HG02885 (cell line): ENCODE measurements at regions not wholly inside any gene's neighbourhood (a gene's known extent, or its start where the extent isn't known, plus 50 kb on each side); places are given as distances from the start of the nearest gene placed in this dataset.

ENCODE experiments used
- ATAC-seq: cut with Tn5 transposase; IDR thresholded peaks from one replicate; pipeline ENCODE4 v1.9.1; 2021; ENCODE audit warnings: mild to moderate bottlenecking; ENCODE audit not compliant: unreplicated experiment, poor library complexity

DNA sequence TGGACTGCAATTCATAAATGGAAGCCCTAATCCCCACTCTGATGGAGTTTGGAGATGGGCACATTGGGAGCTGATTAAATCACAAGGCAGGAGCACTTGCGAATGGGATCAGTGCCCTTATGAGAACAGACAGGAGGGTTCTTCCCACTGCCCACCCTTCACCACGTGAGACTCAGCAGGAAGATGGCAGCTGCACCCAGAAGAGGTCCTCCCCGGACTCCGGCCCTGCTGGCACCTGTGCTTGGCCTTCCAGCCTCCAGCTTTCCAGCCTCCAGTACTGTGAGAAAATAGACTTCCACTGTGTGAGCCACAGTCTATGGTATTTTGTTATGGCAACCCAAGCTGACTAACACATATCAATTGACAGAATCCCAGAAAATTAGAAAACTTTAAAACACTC lies 267.6 kb upstream of the SALL3 start:
- ATAC-seq, result no peak

- ATAC-seq, result no peak
Measured at GRCh38 chr18:78713069-78713468, 266.5 kb upstream of the SALL3 start.

DNA sequence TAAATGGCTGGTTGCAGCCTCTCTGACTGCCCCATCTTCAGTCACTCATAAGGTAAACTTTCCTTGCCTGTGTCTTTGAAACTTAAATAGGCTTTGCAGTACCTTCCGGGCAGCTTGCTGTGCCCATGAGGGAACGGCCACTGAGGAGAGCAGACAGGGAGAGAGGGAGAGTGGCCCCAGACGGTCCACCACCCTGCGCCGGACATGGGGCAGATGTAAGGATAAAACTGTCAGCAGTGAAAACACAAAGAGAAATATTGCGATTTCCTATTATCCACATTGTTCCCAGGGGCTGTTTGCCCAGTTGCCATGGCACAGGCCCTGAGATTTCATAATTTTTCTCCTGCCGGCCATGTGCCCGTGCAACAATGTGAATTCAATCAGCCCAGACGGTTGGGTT lies 265.9 kb upstream of the SALL3 start:
- no peak for ATAC-seq

DNA sequence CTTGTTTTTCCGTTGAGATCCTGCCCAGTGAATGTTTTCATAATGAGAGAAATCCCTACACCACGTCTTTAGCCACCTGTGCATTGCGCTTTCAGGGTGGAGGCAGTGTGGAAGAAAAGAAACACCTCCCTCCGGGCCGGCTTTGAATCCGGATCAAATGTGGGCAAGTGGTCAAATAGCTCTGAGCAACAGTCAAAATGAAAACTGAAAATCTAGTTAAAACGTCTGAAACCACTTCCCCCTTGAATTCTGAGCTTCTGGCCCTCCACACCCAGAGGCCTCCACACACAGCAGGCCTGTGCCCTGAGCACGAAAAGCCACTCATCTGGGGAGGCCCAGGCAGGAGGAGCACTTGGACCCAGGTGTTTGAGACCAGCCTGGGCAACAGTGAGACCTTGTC lies 263.6 kb upstream of the SALL3 start:
- peak; percentile 78 for ATAC-seq

- ATAC-seq, result no peak
Measured at GRCh38 chr18:78716581-78716980, 263.0 kb upstream of the SALL3 start.

DNA sequence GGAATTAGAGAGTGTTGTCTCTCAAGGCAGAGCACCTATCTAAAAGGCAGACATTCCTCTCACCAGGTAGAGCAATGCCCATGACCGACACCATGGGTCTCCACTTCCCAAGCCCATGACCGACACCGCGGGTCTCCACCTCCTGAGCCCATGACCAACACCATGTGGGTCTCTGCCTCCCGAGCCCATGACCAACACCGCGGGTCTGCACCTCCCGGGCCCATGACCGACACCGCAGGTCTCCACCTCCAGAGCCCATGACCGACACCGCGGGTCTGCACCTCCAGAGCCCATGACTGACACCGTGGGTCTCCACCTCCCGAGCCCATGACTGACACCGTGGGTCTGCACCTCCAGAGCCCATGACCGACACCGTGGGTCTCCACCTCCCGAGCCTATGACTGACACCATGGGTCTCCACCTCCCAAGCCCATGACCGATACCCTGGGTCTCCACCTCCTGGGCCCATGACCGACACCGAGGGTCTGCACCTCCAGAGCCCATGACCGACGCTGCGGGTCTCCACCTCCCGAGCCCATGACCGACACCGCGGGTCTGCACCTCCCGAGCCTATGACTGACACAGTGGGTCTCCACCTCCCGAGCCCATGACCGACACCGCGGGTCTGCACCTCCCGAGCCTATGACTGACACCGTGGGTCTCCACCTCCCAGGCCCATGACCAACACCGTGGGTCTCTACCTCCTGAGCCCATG lies 262.4 kb upstream of the SALL3 start:
- no peak for ATAC-seq

DNA sequence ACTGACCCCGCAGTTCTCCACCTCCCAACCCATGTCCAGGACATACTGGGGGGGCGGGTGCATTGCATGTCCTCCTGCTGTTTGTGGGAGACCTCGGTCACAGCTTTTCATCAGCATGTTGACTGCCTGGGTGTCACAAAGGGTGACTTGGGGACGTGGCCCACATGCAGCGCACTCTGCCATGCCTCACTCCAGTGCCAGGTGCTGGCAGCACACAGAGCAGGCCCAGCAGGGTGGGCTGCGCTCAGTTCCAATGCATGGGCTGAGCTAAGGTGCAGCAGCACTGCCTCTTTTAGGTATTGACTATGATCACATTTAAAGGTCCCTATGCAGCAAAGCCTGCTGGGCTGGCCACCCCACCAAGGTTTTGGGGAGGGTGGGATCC lies 261.9 kb upstream of the SALL3 start:
- ATAC-seq, result no peak

DNA sequence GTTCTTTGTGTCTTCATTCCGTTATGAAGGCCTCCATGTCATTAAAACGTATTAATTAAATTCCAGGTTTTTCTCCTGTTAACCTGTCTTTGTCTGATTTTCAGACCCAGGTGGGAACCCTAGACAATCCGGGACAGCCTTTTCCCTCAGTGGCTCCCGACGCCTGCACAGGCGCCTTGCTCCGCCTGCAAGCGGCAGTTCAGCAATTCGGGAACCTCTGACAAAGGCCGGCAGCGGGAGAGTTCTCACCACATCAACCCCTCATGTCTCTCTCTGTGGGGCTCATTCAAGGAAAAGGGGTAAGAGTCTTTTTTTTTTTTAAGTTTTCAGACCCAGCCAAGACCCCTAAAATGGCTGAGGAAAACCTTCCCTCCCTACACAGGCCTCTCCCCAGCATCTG lies 259.8 kb upstream of the SALL3 start:
- ATAC-seq, result no peak

- ATAC-seq, result no peak
Measured at GRCh38 chr18:78720456-78721237, 259.0 kb upstream of the SALL3 start.

DNA sequence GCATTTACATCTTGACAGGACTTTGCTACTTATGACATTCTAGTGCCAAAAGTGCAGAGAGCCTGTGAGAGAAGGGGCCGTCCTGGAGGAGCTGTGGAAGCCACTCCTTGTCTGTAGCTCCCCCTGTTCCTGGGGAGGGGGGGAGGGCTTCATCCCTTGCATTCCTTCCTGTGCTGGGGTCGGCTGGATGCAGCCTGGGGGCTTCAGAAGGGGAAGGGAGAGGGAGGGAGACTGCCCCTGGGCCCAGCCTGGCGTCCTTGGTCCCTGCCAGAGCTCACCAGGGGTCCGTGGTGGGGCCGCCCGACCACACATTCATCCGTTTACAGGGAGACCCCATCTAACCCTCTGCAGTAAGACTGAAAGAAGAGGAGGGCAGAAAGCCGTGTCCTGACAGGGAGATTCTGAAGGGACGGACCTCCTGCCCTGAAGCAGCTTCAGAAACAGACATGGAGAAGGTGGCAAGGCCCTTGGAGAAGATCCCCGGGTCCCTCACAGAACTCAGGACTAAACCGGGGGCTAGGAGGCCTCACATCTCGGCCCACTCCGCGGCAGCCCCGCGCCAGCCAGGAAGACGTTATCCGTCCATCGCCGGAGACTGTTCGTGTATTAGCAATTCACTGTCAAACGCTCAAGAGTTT lies 258.3 kb upstream of the SALL3 start:
- ATAC-seq, result no peak

GRCh38 chr18:78721981-78722380 lies 257.6 kb upstream of the SALL3 start:
- ATAC-seq, result no peak

GRCh38 chr18:78722386-78722785 lies 257.2 kb upstream of the SALL3 start:
- no peak for ATAC-seq

- no peak for ATAC-seq
Measured at GRCh38 chr18:78722929-78723710, 256.5 kb upstream of the SALL3 start.

DNA sequence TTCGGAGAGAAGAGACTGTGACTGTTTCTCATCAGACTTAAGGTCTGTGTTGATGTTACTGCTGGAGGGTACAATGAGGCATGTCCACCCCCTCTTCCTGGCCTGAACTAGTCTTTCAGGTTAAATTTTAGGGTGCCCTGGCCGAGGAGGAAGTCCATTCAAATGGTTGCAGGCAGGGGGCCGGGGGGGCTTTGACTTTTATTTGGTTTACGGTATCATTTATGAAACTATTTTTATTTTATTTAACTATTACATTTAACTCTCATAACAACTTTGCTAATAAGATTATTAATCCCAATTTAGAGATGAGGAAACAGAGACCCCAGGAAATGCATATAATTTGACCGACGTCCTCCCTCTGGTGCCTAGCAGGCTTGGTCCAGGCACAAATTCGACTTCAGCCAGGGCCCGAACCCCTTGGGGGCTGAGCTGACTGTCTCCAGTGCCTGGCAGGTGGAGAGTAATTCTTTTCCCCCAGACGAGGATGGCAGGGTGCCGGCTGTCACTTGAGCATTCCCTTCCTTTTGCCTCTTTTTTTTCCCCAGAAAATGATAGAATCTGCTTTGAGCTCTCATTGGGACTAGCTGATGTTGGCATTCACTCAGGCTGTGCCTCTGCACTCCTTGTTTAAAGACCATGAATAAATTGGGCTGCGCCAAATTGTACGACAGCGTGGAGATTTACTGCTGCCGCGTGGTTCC lies 255.3 kb upstream of the SALL3 start:
- no peak for ATAC-seq

DNA sequence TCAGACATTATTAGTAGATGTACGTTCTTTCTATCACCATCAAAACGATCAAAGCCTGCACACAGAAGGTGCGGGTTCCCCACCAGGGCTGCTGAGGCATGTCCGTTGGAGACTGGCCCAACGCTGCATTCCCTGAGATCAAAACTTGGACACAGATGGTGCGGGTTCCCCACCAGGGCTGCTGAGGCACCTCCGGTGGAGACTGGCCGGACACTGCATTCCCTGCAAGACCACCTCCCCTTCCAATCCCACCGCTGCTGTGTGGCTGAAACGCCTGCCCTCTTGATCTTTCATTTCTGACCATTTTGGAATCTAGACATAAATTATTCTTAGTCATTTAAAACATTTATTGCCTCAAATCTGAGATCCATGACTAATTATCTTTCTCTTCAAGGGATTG lies 254.2 kb upstream of the SALL3 start:
- ATAC-seq, result no peak

DNA sequence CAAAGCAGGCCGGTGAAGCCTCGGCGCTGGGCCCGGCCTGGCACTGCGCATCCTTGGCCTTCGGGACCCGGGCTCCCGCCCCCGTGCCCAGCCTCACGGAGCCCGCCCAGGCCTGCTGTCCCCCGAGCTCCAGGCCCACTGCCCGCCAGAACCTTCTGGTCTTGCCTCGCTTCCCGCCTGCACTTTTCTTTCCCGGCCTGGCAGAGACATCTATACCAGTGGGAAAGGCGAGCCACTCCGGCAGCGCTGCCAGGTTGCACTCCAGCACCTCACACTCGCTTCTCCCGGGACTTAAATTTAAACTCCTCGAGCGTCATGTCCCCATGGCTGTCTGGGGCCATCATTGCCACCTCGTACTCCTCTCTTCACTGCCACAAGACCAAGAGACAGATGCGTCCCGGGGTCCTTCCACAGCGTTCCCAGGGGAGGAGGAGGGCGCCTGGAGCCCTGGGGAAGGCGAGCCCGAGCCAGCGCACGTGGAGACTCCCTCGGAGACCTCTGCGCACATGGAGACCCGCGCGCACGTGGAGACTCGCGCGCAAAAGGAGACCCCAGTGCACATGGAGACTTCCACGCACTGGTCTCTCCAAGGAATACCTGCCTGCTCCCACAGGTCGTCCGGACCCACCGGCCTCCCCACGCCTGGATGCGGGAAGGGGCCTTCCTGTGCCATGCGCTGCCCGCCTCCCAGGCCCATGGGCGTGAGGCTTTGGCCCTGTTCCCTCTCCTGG lies 253.1 kb upstream of the SALL3 start:
- no peak for ATAC-seq

- no peak for ATAC-seq
Measured at GRCh38 chr18:78727057-78727739, 252.4 kb upstream of the SALL3 start.

DNA sequence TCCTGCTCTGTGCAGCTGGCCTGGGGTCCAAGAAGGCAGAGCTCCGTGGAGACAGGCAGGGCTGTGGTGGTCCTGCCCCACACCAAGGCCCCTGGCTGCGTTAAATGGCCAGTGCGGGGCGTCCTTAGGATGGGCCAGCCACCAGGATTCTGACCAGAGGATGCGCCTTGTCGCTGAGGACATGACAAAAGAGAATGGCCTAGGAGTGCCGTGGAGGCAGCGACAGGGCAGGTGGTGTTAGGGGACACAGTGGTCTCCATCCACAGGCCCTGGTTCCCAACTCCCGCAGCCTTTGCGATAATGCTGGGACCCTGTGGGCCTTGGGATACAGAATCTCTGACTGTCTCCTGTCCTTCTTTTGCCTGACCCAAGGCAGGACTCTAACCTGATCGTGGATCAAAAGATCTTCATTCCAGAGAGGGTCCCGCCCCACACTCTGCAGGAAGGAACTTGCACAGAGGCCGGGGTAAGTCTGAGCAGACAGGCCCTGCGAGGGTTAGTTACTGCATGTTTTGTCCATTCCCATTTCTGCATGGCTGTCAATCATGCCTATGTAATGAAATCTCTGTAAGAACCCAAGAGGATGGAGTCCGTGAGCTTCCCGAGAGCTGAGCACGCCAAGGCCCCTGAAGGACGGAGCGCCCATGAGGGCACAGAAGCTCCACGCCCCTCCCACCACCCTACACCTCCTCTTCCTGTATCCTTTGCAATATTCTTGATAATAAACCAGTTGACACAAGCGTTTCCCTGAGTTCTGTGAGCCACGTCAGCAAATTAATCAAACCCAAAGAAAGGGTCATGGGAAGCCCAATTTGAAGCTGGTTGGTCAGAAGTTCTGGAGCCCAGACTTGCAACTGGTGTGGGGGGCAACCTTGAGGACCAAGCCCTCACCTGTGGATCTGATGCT lies 251.5 kb upstream of the SALL3 start:
- ATAC-seq, result no peak
